ENCODE measurements at regions not wholly inside any gene's neighbourhood (a gene's known extent, or its start where the extent isn't known, plus 50 kb on each side); places are given as distances from the start of the nearest gene placed in this dataset.

- TF ChIP-seq HNRNPK (IDR thresholded peaks at IDR 0.05; ENCODE audit: low read depth, low read length, poor library complexity, severe bottlenecking) (no peak), IRF2 (CRISPR knock-in tag; IDR thresholded peaks at IDR 0.05) (no peak), PAX8 (CRISPR knock-in tag; IDR thresholded peaks at IDR 0.05; ENCODE audit: borderline replicate concordance) (no peak), RFXAP (CRISPR knock-in tag; IDR thresholded peaks at IDR 0.05; ENCODE audit: borderline replicate concordance) (no peak), ZFP37 (CRISPR knock-in tag; IDR thresholded peaks at IDR 0.05; ENCODE audit: borderline replicate concordance) (no peak), SALL2 (CRISPR knock-in tag; IDR thresholded peaks at IDR 0.05) (no peak), ZNF205 (CRISPR knock-in tag; IDR thresholded peaks at IDR 0.05) (no peak), ZNF124 (CRISPR knock-in tag; IDR thresholded peaks at IDR 0.05) (no peak), ZBTB14 (CRISPR knock-in tag; IDR thresholded peaks at IDR 0.05) (no peak), ZFYVE20 (CRISPR knock-in tag; IDR thresholded peaks at IDR 0.05; ENCODE audit: borderline replicate concordance, low read depth) (no peak), TBX3 (IDR thresholded peaks at IDR 0.05; ENCODE audit: borderline replicate concordance) (no peak), TCF12 (IDR thresholded peaks at IDR 0.05) (no peak), TCF12 (CRISPR knock-in tag; IDR thresholded peaks at IDR 0.05) (no peak), ETV6 (CRISPR knock-in tag; conservative IDR thresholded peaks at IDR 0.05) (no peak), CREB3 (CRISPR knock-in tag; IDR thresholded peaks at IDR 0.05) (no peak), HOXA5 (CRISPR knock-in tag; IDR thresholded peaks at IDR 0.05) (peak; percentile 32; the same call in 1 of the 2 replicates), MNT (IDR thresholded peaks at IDR 0.05) (no peak), GFI1 (CRISPR knock-in tag; IDR thresholded peaks at IDR 0.05; ENCODE audit: borderline replicate concordance) (no peak), CBX1 (IDR thresholded peaks at IDR 0.05; ENCODE audit: low read depth) (no peak), ZNF839 (CRISPR knock-in tag; IDR thresholded peaks at IDR 0.05; ENCODE audit: borderline replicate concordance) (no peak), HNRNPUL1 (IDR thresholded peaks at IDR 0.05; ENCODE audit: low read depth, low read length) (no peak), BATF2 (CRISPR knock-in tag; IDR thresholded peaks at IDR 0.05) (no peak), SP5 (CRISPR knock-in tag; IDR thresholded peaks at IDR 0.05; ENCODE audit: borderline replicate concordance, low read depth) (no peak), ZFP36 (IDR thresholded peaks at IDR 0.05; ENCODE audit: borderline replicate concordance, low read depth, low read length, partially characterized antibody) (no peak), CHD4 (IDR thresholded peaks at IDR 0.05; ENCODE audit: borderline replicate concordance, low read length) (no peak), MIXL1 (CRISPR knock-in tag; IDR thresholded peaks at IDR 0.05) (no peak)
- TF ChIP-seq, protein P1, sequence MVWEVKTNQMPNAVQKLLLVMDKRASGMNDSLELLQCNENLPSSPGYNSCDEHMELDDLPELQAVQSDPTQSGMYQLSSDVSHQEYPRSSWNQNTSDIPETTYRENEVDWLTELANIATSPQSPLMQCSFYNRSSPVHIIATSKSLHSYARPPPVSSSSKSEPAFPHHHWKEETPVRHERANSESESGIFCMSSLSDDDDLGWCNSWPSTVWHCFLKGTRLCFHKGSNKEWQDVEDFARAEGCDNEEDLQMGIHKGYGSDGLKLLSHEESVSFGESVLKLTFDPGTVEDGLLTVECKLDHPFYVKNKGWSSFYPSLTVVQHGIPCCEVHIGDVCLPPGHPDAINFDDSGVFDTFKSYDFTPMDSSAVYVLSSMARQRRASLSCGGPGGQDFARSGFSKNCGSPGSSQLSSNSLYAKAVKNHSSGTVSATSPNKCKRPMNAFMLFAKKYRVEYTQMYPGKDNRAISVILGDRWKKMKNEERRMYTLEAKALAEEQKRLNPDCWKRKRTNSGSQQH (CRISPR knock-in tag; IDR thresholded peaks at IDR 0.05; ENCODE audit: low read depth) = no peak
These were observed 182.3 kb upstream of the PWP1 start (continued) for GRCh38 chr12:107503129-107503855.
